GM21423 (cell line): ENCODE measurements at regions not wholly inside any gene's neighbourhood (a gene's known extent, or its start where the extent isn't known, plus 50 kb on each side); places are given as distances from the start of the nearest gene placed in this dataset.

Experiments
- ATAC-seq: cut with Tn5 transposase; IDR thresholded peaks from one replicate; pipeline ENCODE4 v1.9.1; 2021; ENCODE audit warnings: mild to moderate bottlenecking, moderate library complexity; ENCODE audit not compliant: unreplicated experiment

DNA sequence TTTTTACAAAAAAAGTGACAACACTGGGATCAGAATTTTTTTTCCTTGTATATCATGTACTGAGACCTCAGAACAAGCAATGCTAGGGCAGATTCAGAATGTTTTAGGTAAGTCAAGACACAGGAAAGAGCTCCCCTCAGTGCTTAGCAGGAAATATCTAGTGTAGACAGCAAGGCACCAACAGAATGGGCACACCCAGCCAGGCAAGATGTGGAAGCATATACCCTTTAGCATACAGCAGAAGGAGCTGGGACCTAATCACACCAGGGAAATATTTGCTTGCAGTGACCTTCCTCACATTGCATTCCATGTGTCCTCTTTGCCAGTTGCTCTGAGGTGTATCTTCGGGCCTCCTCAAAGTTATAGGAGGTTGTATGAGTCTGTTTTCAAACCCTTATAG is 497.6 kb upstream of the LRRN3 start:
- no peak for ATAC-seq

DNA sequence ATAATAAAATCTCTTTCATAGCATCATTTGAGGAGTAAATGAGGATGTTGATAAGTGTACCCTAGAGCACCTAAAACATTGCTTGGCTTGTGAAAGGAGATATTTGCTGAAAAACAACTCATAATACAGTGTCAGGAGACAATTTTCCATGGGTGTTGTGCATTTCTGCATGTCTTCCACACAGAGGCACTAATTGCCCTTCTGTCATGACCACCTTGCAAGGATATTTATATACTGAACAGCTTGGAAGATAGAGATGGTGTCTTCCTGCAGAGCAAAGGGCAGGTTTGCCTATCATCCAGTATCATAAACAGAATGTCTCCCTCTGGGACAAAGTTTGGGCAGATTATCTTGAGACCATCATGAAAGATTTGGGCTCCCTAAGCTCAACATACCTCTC is 495.2 kb upstream of the LRRN3 start:
- ATAC-seq: no peak

DNA sequence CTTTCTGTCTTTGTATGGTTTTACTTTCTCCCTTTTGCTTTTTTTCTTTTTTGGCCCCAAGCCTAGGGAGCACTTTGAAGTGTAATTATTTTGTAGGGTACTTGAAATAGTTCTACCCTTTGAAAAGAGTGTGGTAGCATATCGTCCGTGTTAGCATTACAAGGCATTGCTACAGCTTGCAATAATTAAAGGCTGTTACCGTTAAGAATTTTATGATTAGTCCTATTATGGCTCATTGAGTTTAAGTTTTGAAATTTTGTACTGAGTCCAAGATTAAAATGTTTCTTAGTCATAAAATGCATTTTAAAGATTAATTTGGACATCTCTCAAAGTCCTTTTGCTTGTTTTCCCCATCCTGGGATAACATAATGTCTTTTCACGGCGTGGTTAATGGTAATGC is 490.0 kb upstream of the LRRN3 start:
- ATAC-seq: no peak

DNA sequence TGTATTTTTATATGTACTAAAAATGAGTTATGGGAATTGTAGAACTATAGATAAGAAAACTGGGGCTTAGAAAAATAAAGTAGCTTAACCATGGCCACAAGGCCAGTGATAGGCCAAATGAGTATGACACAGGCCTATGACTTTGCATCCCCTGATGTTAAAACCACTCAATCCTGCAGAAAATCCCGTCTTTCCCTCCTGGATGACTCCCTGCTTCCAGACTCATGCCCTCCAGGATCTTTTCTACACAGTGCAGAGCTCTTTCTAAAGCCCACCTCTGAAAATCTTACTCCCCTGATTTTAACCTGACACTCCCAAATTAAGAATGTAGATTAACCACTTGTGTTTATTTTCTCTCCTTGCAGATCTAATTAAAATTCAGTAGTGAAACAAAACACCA is 489.2 kb upstream of the LRRN3 start:
- no peak for ATAC-seq

DNA sequence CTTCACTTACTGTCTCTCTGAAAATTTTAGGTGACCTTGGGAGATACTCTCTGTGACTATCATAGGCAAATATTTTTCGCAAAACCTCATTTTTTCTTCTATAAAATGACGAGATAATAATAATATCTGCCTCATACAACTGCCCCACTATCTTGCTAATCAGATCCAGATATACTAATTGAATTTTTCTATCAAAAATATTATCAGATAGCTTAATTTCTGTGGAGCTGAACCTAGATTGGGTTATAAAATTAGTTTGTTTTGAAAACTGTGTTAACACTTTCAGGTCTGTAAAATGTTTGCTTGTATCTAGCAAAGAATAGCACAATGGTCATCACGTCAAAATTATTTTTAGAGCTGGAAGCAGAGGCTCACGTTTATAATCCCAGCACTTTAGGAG is 486.7 kb upstream of the LRRN3 start:
- no peak for ATAC-seq

DNA sequence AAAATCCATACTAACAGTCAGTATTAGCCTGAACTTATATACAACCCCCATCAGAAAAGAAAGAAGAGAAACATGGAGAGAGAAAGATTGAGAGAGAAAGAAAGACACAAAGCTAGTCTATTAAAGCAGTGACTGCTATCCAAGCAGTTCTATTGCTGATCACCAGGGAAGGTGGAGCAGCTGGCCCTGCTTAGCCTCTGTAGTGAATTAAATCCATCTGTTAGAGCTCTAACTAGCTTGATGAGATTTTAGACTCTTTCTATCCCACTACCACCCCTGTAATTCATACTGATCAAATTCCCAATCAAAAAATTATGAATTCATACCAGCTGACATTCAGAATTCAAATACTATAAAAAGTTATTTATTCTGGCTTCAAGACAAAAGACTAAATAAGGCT is 486.0 kb upstream of the LRRN3 start:
- no peak for ATAC-seq

DNA sequence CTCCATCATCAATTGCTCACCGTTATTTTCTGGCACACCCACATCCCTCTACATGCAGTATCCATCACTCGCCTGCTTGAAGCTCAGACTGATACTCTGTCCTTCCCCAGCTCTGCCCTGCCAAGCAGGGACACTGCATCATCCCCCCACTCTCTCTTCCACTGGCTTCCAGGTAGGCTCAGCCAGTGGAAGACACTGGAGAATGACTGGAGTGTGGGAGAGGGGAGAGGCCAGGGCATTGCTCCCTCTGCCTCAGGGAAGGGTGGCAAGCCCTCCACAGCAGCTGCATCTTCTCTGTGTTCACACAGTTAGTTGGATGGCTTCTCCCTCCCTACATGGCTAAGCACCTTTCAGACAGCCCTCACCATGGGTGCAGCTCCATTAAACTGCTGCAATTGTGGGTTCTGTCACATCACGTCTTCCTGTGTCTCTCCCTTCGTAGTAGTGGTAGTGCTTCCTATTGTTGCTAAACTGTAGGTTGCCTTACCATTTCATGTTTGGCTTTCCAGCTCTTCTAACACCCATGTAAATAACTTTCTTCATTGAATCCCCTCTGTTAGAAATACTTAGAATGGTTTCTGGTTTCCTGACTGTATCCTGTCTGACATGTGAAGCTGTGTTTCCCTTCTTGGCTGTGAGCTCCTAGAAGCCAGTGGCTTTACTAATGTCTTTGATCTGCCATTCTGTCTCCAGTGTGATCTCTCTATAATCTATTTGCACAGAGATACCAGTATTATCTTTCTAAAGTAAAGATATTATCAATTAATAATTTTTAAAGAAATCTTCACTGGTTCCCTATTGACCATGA is 483.7 kb upstream of the LRRN3 start:
- no peak for ATAC-seq

DNA sequence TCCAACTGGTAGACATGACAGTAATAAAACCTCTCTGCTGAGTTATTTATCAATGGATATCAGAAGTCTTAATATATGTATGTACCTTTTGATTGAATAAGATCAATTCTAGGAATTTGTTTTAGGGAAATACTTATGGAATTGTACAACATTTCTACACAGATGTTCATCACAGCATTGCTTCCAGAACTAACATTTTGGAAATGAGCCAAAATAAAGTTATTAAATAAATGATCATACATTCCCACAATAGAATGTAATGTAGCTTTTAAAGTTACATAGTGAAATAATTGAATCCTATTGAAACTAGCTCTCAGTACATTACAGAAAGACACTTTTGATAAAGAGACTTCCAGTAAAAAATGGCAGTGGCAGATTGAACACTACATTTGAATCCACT is 481.6 kb upstream of the LRRN3 start:
- ATAC-seq: no peak

DNA sequence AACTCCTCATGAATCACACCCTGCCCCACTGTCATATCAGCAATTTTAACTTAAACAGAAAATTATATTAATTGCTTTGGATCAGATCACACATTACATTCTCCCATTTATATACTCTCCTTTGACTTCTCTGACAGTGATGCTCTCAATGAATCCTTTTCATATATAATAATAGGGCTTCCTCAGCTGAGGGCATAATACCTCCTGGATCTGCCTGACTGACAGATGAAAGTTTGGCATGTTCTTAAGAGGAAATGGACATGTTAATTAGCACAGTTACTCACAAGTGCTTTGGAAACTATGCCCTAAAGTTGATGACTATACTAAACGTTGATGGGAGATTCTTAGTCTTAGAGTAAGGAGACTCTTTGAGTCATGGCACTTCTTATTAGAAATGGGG is 478.2 kb upstream of the LRRN3 start:
- ATAC-seq: no peak
